Naive B cell (primary cell): ENCODE measurements at regions not wholly inside any gene's neighbourhood (a gene's known extent, or its start where the extent isn't known, plus 50 kb on each side); places are given as distances from the start of the nearest gene placed in this dataset.

Experiments used
- ATAC-seq, 2 donors: fragments of 150-1000 bp; cut with Tn5 transposase; 2 replicates each; pipeline ENCODE4 v1.10.0; 2021; ENCODE audit warnings: low read depth in 2 of 2, mild to moderate bottlenecking in 2 of 2, moderate library complexity in 2 of 2
- DNase-seq: peaks from one replicate; pipeline ENCODE4 v3.0.0; 2022
- H3K27ac Mint-ChIP-seq, 6 donors: one replicate each; pipeline ENCODE4 v1.8.0; 2020 to 2022; ENCODE audit warnings: mild to moderate bottlenecking in 6 of 6, mixed read lengths in 6 of 6, moderate library complexity in 5 of 6, inconsistent platforms in 2 of 6
- H3K27me3 Mint-ChIP-seq, 3 donors: one replicate each; pipeline ENCODE4 v1.8.0; 2021 to 2022; ENCODE audit warnings: mixed read lengths in 3 of 3, mild to moderate bottlenecking in 1 of 3
- H3K36me3 Mint-ChIP-seq, 2 donors: one replicate each; pipeline ENCODE4 v1.8.0; 2020 to 2022; ENCODE audit warnings: mixed read lengths in 2 of 2, inconsistent platforms in 1 of 2, mild to moderate bottlenecking in 1 of 2
- H3K4me1 Mint-ChIP-seq, 3 donors: one replicate each; pipeline ENCODE4 v1.8.0; 2020 to 2022; ENCODE audit warnings: mixed read lengths in 3 of 3, inconsistent platforms in 1 of 3, mild to moderate bottlenecking in 1 of 3, moderate library complexity in 1 of 3
- H3K4me3 Mint-ChIP-seq, 8 donors: one replicate each; pipeline ENCODE4 v1.8.0; 2020 to 2022; ENCODE audit warnings: mild to moderate bottlenecking in 8 of 8, mixed read lengths in 8 of 8, moderate library complexity in 8 of 8, inconsistent platforms in 2 of 8
- H3K9me3 Mint-ChIP-seq, 7 donors: one replicate each; pipeline ENCODE4 v1.8.0; 2020 to 2022; ENCODE audit warnings: mixed read lengths in 7 of 7, mild to moderate bottlenecking in 5 of 7, inconsistent platforms in 2 of 7, moderate library complexity in 1 of 7

- no peaks in the 10 kb centered on the region for H3K4me1 Mint-ChIP-seq
- H3K27ac Mint-ChIP-seq: no peak overlapping the region
- H3K9me3 Mint-ChIP-seq: no peaks in the 10 kb centered on the region
- no peak for ATAC-seq
- no peak for DNase-seq
- H3K36me3 Mint-ChIP-seq: no peaks in the 10 kb centered on the region
- H3K27me3 Mint-ChIP-seq: peaks cover 0 to 4% (median 0%) of the 10 kb centered on the region in 3 donors
- H3K4me3 Mint-ChIP-seq: no peak overlapping the region
These were observed 402.5 kb downstream of the TMEM135 start for GRCh38 chr11:87440076-87440770.

- H3K9me3 Mint-ChIP-seq: no peaks in the 10 kb centered on the region
- H3K27ac Mint-ChIP-seq: no peak overlapping the region
- H3K4me1 Mint-ChIP-seq: no peaks in the 10 kb centered on the region
- H3K27me3 Mint-ChIP-seq: no peaks in the 10 kb centered on the region
- no peak for ATAC-seq
- no peaks in the 10 kb centered on the region for H3K36me3 Mint-ChIP-seq
- no peak for DNase-seq
- H3K4me3 Mint-ChIP-seq: no peak overlapping the region
These were observed 400.7 kb downstream of the TMEM135 start for GRCh38 chr11:87438416-87438815.

GRCh38 chr11:87437844-87438223, 400.1 kb downstream of the TMEM135 start:
- ATAC-seq: no peak
- no peaks in the 10 kb centered on the region for H3K36me3 Mint-ChIP-seq

GRCh38 chr11:87437133-87437843, 399.6 kb downstream of the TMEM135 start:
- Mint-ChIP-seq H3K9me3 (no peaks in the 10 kb centered on the region), H3K27ac (no peak overlapping the region), H3K4me3 (peak overlapping the region in 1 of 8 donors; percentile 71), H3K4me1 (no peaks in the 10 kb centered on the region), H3K27me3 (no peaks in the 10 kb centered on the region), H3K36me3 (no peaks in the 10 kb centered on the region)
- DNase-seq (no peak), ATAC-seq (no peak)

More at GRCh38 chr11:87437844-87438223, 400.1 kb downstream of the TMEM135 start:
- DNase-seq: no peak
- no peaks in the 10 kb centered on the region for H3K4me1 Mint-ChIP-seq
- H3K27me3 Mint-ChIP-seq: no peaks in the 10 kb centered on the region
- no peaks in the 10 kb centered on the region for H3K9me3 Mint-ChIP-seq
- no peak overlapping the region for H3K27ac Mint-ChIP-seq
- no peak overlapping the region for H3K4me3 Mint-ChIP-seq

- Mint-ChIP-seq H3K27ac (no peak overlapping the region), H3K27me3 (no peaks in the 10 kb centered on the region), H3K36me3 (no peaks in the 10 kb centered on the region), H3K4me1 (no peaks in the 10 kb centered on the region), H3K4me3 (no peak overlapping the region), H3K9me3 (peaks cover 0 to 3% (median 0%) of the 10 kb centered on the region in 7 donors)
- no peak for DNase-seq
- ATAC-seq: no peak
These were observed 394.3 kb downstream of the TMEM135 start for GRCh38 chr11:87432022-87432421.

- DNase-seq: no peak
These were observed 393.7 kb downstream of the TMEM135 start for GRCh38 chr11:87431392-87431791.

GRCh38 chr11:87430821-87431220, 393.1 kb downstream of the TMEM135 start:
- ATAC-seq (no peak), DNase-seq (no peak)
- H3K36me3 Mint-ChIP-seq: no peaks in the 10 kb centered on the region
- H3K4me3 Mint-ChIP-seq: peak overlapping the region in 1 of 8 donors; percentile 12
- H3K27ac Mint-ChIP-seq: no peak overlapping the region
- H3K4me1 Mint-ChIP-seq: no peaks in the 10 kb centered on the region
- no peaks in the 10 kb centered on the region for H3K27me3 Mint-ChIP-seq
- H3K9me3 Mint-ChIP-seq: peaks cover 0 to 3% (median 0%) of the 10 kb centered on the region in 7 donors

More at GRCh38 chr11:87431392-87431791, 393.7 kb downstream of the TMEM135 start:
- peak overlapping the region in 1 of 6 donors; percentile 61 for H3K27ac Mint-ChIP-seq
- H3K4me3 Mint-ChIP-seq: no peak overlapping the region
- peaks cover 0 to 3% (median 0%) of the 10 kb centered on the region in 7 donors for H3K9me3 Mint-ChIP-seq
- ATAC-seq: no peak
- no peaks in the 10 kb centered on the region for H3K36me3 Mint-ChIP-seq
- H3K4me1 Mint-ChIP-seq: no peaks in the 10 kb centered on the region
- no peaks in the 10 kb centered on the region for H3K27me3 Mint-ChIP-seq

GRCh38 chr11:87429996-87430395, 392.3 kb downstream of the TMEM135 start:
- no peaks in the 10 kb centered on the region for H3K36me3 Mint-ChIP-seq
- no peak overlapping the region for H3K4me3 Mint-ChIP-seq
- peaks cover 0 to 3% (median 0%) of the 10 kb centered on the region in 7 donors for H3K9me3 Mint-ChIP-seq
- DNase-seq (no peak), ATAC-seq (no peak)
- H3K4me1 Mint-ChIP-seq: no peaks in the 10 kb centered on the region
- no peaks in the 10 kb centered on the region for H3K27me3 Mint-ChIP-seq
- H3K27ac Mint-ChIP-seq: no peak overlapping the region

- Mint-ChIP-seq H3K36me3 (no peaks in the 10 kb centered on the region), H3K4me3 (no peak overlapping the region), H3K4me1 (no peaks in the 10 kb centered on the region), H3K9me3 (peaks cover 0 to 3% (median 0%) of the 10 kb centered on the region in 7 donors), H3K27ac (peak overlapping the region in 1 of 6 donors; percentile 47), H3K27me3 (no peaks in the 10 kb centered on the region)
- DNase-seq (no peak), ATAC-seq (no peak)
These were observed 390.5 kb downstream of the TMEM135 start for GRCh38 chr11:87428266-87428665.

- Mint-ChIP-seq H3K27me3 (no peaks in the 10 kb centered on the region), H3K36me3 (no peaks in the 10 kb centered on the region), H3K9me3 (peaks cover 0 to 2% (median 0%) of the 10 kb centered on the region in 7 donors), H3K4me1 (no peaks in the 10 kb centered on the region), H3K27ac (no peak overlapping the region), H3K4me3 (no peak overlapping the region)
- DNase-seq: no peak
- ATAC-seq: no peak
These were observed 388.2 kb downstream of the TMEM135 start for GRCh38 chr11:87425943-87426342.

- DNase-seq (no peak), ATAC-seq (no peak)
- Mint-ChIP-seq H3K27me3 (no peaks in the 10 kb centered on the region), H3K4me3 (no peak overlapping the region), H3K4me1 (no peaks in the 10 kb centered on the region), H3K36me3 (no peaks in the 10 kb centered on the region), H3K9me3 (peaks cover 0 to 2% (median 0%) of the 10 kb centered on the region in 7 donors), H3K27ac (no peak overlapping the region)
These were observed 387.7 kb downstream of the TMEM135 start for GRCh38 chr11:87425391-87425790.

GRCh38 chr11:87423161-87423560, 385.4 kb downstream of the TMEM135 start:
- no peak overlapping the region for H3K4me3 Mint-ChIP-seq
- H3K9me3 Mint-ChIP-seq: peaks cover 0 to 2% (median 0%) of the 10 kb centered on the region in 7 donors
- H3K4me1 Mint-ChIP-seq: no peaks in the 10 kb centered on the region
- H3K36me3 Mint-ChIP-seq: no peaks in the 10 kb centered on the region
- no peaks in the 10 kb centered on the region for H3K27me3 Mint-ChIP-seq
- no peak for DNase-seq
- ATAC-seq: no peak
- H3K27ac Mint-ChIP-seq: no peak overlapping the region

GRCh38 chr11:87422566-87422965, 384.8 kb downstream of the TMEM135 start:
- DNase-seq (no peak), ATAC-seq (no peak)
- Mint-ChIP-seq H3K27ac (no peak overlapping the region), H3K4me3 (no peak overlapping the region), H3K4me1 (no peaks in the 10 kb centered on the region), H3K9me3 (peaks cover 0 to 2% (median 0%) of the 10 kb centered on the region in 7 donors), H3K36me3 (no peaks in the 10 kb centered on the region), H3K27me3 (no peaks in the 10 kb centered on the region)

GRCh38 chr11:87421422-87421821, 383.7 kb downstream of the TMEM135 start:
- Mint-ChIP-seq H3K4me3 (no peak overlapping the region), H3K9me3 (no peaks in the 10 kb centered on the region), H3K27ac (no peak overlapping the region), H3K36me3 (no peaks in the 10 kb centered on the region), H3K27me3 (no peaks in the 10 kb centered on the region), H3K4me1 (no peaks in the 10 kb centered on the region)
- DNase-seq: peak; percentile 24
- no peak for ATAC-seq
